K562 (cell line): ENCODE measurements at regions not wholly inside any gene's neighbourhood (a gene's known extent, or its start where the extent isn't known, plus 50 kb on each side); places are given as distances from the start of the nearest gene placed in this dataset.
A peak's percentile ranks its signal among the peaks of the same experiment; 100 is the strongest.

Experiments
- ATAC-seq: fragments of 200-7000 bp; cut with Tn5 transposase; 3 replicates; pipeline ENCODE4 v1.9.1; 2020; ENCODE audit warnings: moderate library complexity
- BruUV-seq: library from RNA; stranded (reverse); fragments of 400-500 nt; replicated peaks from 2 replicates; lab custom pipeline; 2021; lab: Mats Ljungman, UMichigan
- CTCF ChIA-PET: fragments of 300-600 bp; formaldehyde crosslinking; extraction: SDS; loops from one replicate; lab custom pipeline; 2021; ENCODE audit warnings: low intra/inter-chr PET ratio; lab: Yijun Ruan, JAX
- POLR2A ChIA-PET: fragments of 300-600, 350-650 bp; sonication (Branson Sonifier 250); formaldehyde crosslinking; extraction: SDS; loops from one replicate; lab custom pipeline; 2021; ENCODE audit warnings: antibody characterized with exemption, inconsistent platforms; lab: Yijun Ruan, JAX
- DNase-seq, 4 experiments: peaks; one replicate each; pipeline versions ENCODE4 v3.0.0 to v3.0.0-alpha.2; 2011 to 2018; ENCODE audit warnings: low spot score in 3 of 4, mixed read lengths in 3 of 4; ENCODE audit errors: extremely low read depth in 1 of 4
- FAIRE-seq: peaks from 2 replicates; lab custom pipeline; 2011; peaks lifted over from hg19 to GRCh38; lab: Jason Lieb, UNC
- H2AFZ ChIP-seq: 2 replicates; pipeline ENCODE4 v1.6.0; 2011; ENCODE audit warnings: low read depth, low read length, control low read depth, inconsistent platforms
- H3K27ac ChIP-seq: fragments of 200-600 bp; 3 replicates; pipeline ENCODE4 v1.8.0; 2011; ENCODE audit warnings: low read depth, mild to moderate bottlenecking, control low read depth, inconsistent platforms, low read length, moderate library complexity, mixed read lengths; ENCODE audit errors: extremely low read depth
- H3K27me3 ChIP-seq, 2 experiments: fragments of 300-600 bp in 1 of 2; 2 replicates in 1 of 2; 3 replicates in 1 of 2; pipeline versions ENCODE4 v1.6.0 to v1.8.0; 2011; ENCODE audit warnings: inconsistent platforms in 2 of 2, low read length in 2 of 2, mild to moderate bottlenecking in 1 of 2, mixed read lengths in 1 of 2, moderate library complexity in 1 of 2; ENCODE audit not compliant: control insufficient read depth in 2 of 2, insufficient read depth in 2 of 2
- H3K36me3 ChIP-seq: fragments of 300-600 bp; 3 replicates; pipeline ENCODE4 v1.8.0; 2011; ENCODE audit warnings: mild to moderate bottlenecking, low read length, inconsistent platforms; ENCODE audit not compliant: control insufficient read depth, insufficient read depth
- H3K4me1 ChIP-seq, 2 experiments: fragments of 200-600 bp in 1 of 2; replicated peaks in 1 of 2; 2 replicates in 1 of 2; 3 replicates in 1 of 2; pipeline versions ENCODE4 v1.5.1 to v1.8.0; 2011; ENCODE audit warnings: inconsistent platforms in 2 of 2, low read length in 2 of 2, mild to moderate bottlenecking in 1 of 2, mixed read lengths in 1 of 2, moderate library complexity in 1 of 2; ENCODE audit not compliant: control insufficient read depth in 2 of 2, insufficient read depth in 2 of 2
- H3K4me2 ChIP-seq: 2 replicates; pipeline ENCODE4 v1.6.1; 2011; ENCODE audit warnings: low read length, control low read depth, inconsistent platforms, mixed read lengths; ENCODE audit not compliant: insufficient read depth
- H3K4me3 ChIP-seq: fragments of 200-600 bp; sonication (generic), shearing (Covaris generic); 2 replicates; pipeline ENCODE4 v1.5.1; 2016; ENCODE audit warnings: control low read depth, inconsistent platforms
- H3K79me2 ChIP-seq: fragments of 200-600 bp; 3 replicates; pipeline ENCODE4 v1.8.0; 2011; ENCODE audit warnings: low read length, inconsistent platforms; ENCODE audit not compliant: control insufficient read depth, insufficient read depth
- H3K9ac ChIP-seq, 2 experiments: 2 replicates each; pipeline versions ENCODE4 v1.6.0 to v1.6.1; 2011; ENCODE audit warnings: low read depth in 2 of 2, low read length in 2 of 2, control low read depth in 1 of 2, inconsistent platforms in 1 of 2, mild to moderate bottlenecking in 1 of 2, mixed read lengths in 1 of 2; ENCODE audit not compliant: insufficient read depth in 1 of 2
- H3K9me1 ChIP-seq: one replicate; pipeline ENCODE4 v1.6.0; 2011; ENCODE audit warnings: inconsistent platforms, mild to moderate bottlenecking, low read length, moderate library complexity; ENCODE audit not compliant: control insufficient read depth, insufficient read depth
- H3K9me3 ChIP-seq: replicated peaks from 2 replicates; pipeline ENCODE4 v1.5.1; 2011; ENCODE audit warnings: low read depth, low read length, inconsistent platforms; ENCODE audit not compliant: control insufficient read depth, insufficient read depth
- H4K20me1 ChIP-seq: replicated peaks from 2 replicates; pipeline ENCODE4 v1.6.1; 2011; ENCODE audit warnings: low read length, inconsistent platforms, mixed read lengths; ENCODE audit not compliant: control insufficient read depth, insufficient read depth
- BRD9 ChIP-seq: fragments of 450-650 bp; IDR thresholded peaks from 2 replicates; pipeline ENCODE4 v1.6.1; 2018; ENCODE audit warnings: low read depth; ENCODE audit not compliant: partially characterized antibody
- CREBBP ChIP-seq: IDR thresholded peaks from one replicate; pipeline ENCODE4 v1.6.1; 2012; ENCODE audit warnings: low read depth, mild to moderate bottlenecking, control low read depth, inconsistent platforms, low read length
- ESRRB ChIP-seq: fragments of 250-450 bp; sonication (Bioruptor Pico); IDR thresholded peaks from 2 replicates; pipeline ENCODE4 v1.5.0; 2020; ENCODE audit warnings: mild to moderate bottlenecking, moderate library complexity, borderline replicate concordance
- ETV6 ChIP-seq, 3 experiments: fragments of 150-350 bp in 1 of 3; sonication (generic) in 1 of 3; formaldehyde crosslinking in 1 of 3; IDR thresholded peaks; 2 replicates each; pipeline versions ENCODE4 v1.6.1 to v1.8.0; 2014 to 2022; ENCODE audit warnings: borderline replicate concordance in 2 of 3, low read depth in 2 of 3, antibody characterized with exemption in 1 of 3, low read length in 1 of 3, mild to moderate bottlenecking in 1 of 3, missing genetic modification reagents in 1 of 3
- FOXA1 ChIP-seq: fragments of 450-650 bp; IDR thresholded peaks from 2 replicates; pipeline ENCODE4 v1.6.1; 2016; ENCODE audit warnings: mild to moderate bottlenecking, borderline replicate concordance
- KHSRP ChIP-seq: fragments of 450-650 bp; IDR thresholded peaks from 2 replicates; pipeline ENCODE4 v1.6.1; 2017
- MEIS2 ChIP-seq: fragments of 450-650 bp; IDR thresholded peaks from 2 replicates; pipeline ENCODE4 v1.6.1; 2014; ENCODE audit warnings: mild to moderate bottlenecking; ENCODE audit not compliant: partially characterized antibody
- NCOR1 ChIP-seq: fragments of 450-650 bp; IDR thresholded peaks from 2 replicates; pipeline ENCODE4 v1.6.1; 2016; ENCODE audit warnings: mild to moderate bottlenecking, moderate library complexity
- STAT5B ChIP-seq: fragments of 250-450 bp; sonication (Bioruptor Pico); IDR thresholded peaks from 2 replicates; pipeline ENCODE4 v1.8.0; 2021; ENCODE audit warnings: mild to moderate bottlenecking, inconsistent platforms
- TBP ChIP-seq: optimal IDR thresholded peaks from 2 replicates; pipeline ENCODE3; 2011; ENCODE audit warnings: low read depth, low read length, improper control_type of control experiment
- TOE1 ChIP-seq, 2 experiments: fragments of 450-650 bp in 1 of 2; sonication (generic) in 1 of 2; formaldehyde crosslinking in 1 of 2; IDR thresholded peaks; 2 replicates each; pipeline versions ENCODE4 v1.7.1 to v1.8.0; 2016 to 2022; ENCODE audit warnings: borderline replicate concordance in 2 of 2, mild to moderate bottlenecking in 2 of 2, antibody characterized with exemption in 1 of 2, inconsistent platforms in 1 of 2, low read depth in 1 of 2, missing genetic modification reagents in 1 of 2, moderate library complexity in 1 of 2
- ZNF174 ChIP-seq: fragments of 250-450 bp; sonication (Bioruptor Pico); IDR thresholded peaks from 2 replicates; pipeline ENCODE4 v1.4.0; 2020; ENCODE audit warnings: mild to moderate bottlenecking
- ZNF668 ChIP-seq: fragments of 250-450 bp; sonication (Bioruptor Pico); IDR thresholded peaks from 2 replicates; pipeline ENCODE4 v1.8.0; 2022; ENCODE audit warnings: mild to moderate bottlenecking, inconsistent platforms
- WGBS: fragments of 100-300 bp; shearing (Covaris generic); methylation state at CpG from one replicate; pipeline ENCODE4 v1.1.6; 2016; ENCODE audit warnings: low coverage, mixed read lengths; ENCODE audit not compliant: insufficient coverage; ENCODE audit errors: missing lambda C conversion rate; 5-methylcytosine and 5-hydroxymethylcytosine counted together
- in situ Hi-C: fragments of 300-500 bp; cut with MboI; formaldehyde crosslinking; loops from 4 replicates; pipeline ENCODE4 v1.15.0; 2018; ENCODE audit warnings: inconsistent platforms, mixed read lengths
- intact Hi-C: fragments of 100-400 bp; cut with micrococcal nuclease; formaldehyde crosslinking; loops from 2 replicates; pipeline ENCODE4 v1.14.2; 2022
- TF ChIP-seq, protein P1 (sequence below): fragments of 450-650 bp; IDR thresholded peaks from 2 replicates; pipeline ENCODE4 v1.6.1; 2016; ENCODE audit warnings: missing biosample characterization, missing genetic modification characterization
- TF ChIP-seq, protein P2 (sequence below), 2 experiments: fragments of 450-650 bp; IDR thresholded peaks; 2 replicates each; pipeline ENCODE4 v1.6.1; 2016

DNA sequence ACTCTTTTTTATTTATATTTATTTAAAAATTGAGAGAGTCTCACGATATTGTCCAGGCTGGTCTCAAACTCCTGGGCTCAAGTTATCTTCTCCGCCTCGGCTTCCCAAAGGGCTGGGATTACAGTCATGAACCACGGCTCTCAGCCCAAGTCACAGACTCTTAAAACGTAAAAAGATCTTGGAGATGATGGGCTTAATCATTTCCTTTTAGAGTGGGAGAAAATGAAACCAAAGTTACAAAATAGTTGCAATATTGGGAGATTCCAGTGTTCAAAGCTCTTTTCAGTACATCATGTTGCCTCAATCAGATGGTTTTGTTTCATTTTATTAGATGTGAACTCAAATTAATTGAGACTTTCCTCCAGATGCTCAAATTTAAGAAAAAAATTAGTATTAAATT is 151.4 kb upstream of the XPO1 start:
- FAIRE-seq (no peak), ATAC-seq (no peak), DNase-seq (no peak)
- Histone ChIP-seq H3K36me3 (no peaks in the 10 kb centered on the region), H3K4me2 (no peak overlapping the region), H3K4me3 (no peak overlapping the region), H4K20me1 (no peaks in the 10 kb centered on the region), H3K79me2 (no peaks in the 10 kb centered on the region), H3K27me3 (no peaks in the 10 kb centered on the region), H3K9ac (no peak overlapping the region), H2AFZ (peak overlapping the region; percentile 67), H3K9me1 (no peaks in the 10 kb centered on the region), H3K27ac (no peak overlapping the region), H3K9me3 (no peaks in the 10 kb centered on the region), H3K4me1 (peaks cover 4 to 5% of the 10 kb centered on the region in 2 experiments; a peak in 4 of 5 replicates)
- intact Hi-C loops (no loop called here), in situ Hi-C loops (no loop called here)
- WGBS = 41% methylated on average over 5 of the region's 5 CpGs
- POLR2A ChIA-PET = interaction anchor here (1.8 kb wide), 1 partner anchor 10 kb away, joined by 5 read pairs; no protein-coding TSS in a partner anchor
- no TSS peak for BruUV-seq
- no peak for TF ChIP-seq MEIS2
- no peak for TF ChIP-seq TOE1 (IDR thresholded peaks at IDR 0.05; ENCODE audit: borderline replicate concordance)
- TF ChIP-seq TOE1 (CRISPR knock-in tag; IDR thresholded peaks at IDR 0.05; ENCODE audit: borderline replicate concordance, low read depth) = no peak
- TF ChIP-seq CREBBP = no peak
- TF ChIP-seq, protein P1, sequence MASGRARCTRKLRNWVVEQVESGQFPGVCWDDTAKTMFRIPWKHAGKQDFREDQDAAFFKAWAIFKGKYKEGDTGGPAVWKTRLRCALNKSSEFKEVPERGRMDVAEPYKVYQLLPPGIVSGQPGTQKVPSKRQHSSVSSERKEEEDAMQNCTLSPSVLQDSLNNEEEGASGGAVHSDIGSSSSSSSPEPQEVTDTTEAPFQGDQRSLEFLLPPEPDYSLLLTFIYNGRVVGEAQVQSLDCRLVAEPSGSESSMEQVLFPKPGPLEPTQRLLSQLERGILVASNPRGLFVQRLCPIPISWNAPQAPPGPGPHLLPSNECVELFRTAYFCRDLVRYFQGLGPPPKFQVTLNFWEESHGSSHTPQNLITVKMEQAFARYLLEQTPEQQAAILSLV (tag) = no peak
- no peak for TF ChIP-seq FOXA1
- TF ChIP-seq NCOR1 = no peak
- TF ChIP-seq ZNF174 (CRISPR knock-in tag) = no peak
- no peak for TF ChIP-seq KHSRP
- TF ChIP-seq TBP = no peak
- no peak for TF ChIP-seq STAT5B (CRISPR knock-in tag)
- no peak for TF ChIP-seq BRD9
- no peak for TF ChIP-seq ETV6 (IDR thresholded peaks at IDR 0.05; ENCODE audit: borderline replicate concordance in 1 of 2, low read depth in 2 of 2, low read length in 1 of 2)
- no peak for TF ChIP-seq ETV6 (CRISPR knock-in tag; IDR thresholded peaks at IDR 0.05; ENCODE audit: borderline replicate concordance)
- TF ChIP-seq, protein P2, sequence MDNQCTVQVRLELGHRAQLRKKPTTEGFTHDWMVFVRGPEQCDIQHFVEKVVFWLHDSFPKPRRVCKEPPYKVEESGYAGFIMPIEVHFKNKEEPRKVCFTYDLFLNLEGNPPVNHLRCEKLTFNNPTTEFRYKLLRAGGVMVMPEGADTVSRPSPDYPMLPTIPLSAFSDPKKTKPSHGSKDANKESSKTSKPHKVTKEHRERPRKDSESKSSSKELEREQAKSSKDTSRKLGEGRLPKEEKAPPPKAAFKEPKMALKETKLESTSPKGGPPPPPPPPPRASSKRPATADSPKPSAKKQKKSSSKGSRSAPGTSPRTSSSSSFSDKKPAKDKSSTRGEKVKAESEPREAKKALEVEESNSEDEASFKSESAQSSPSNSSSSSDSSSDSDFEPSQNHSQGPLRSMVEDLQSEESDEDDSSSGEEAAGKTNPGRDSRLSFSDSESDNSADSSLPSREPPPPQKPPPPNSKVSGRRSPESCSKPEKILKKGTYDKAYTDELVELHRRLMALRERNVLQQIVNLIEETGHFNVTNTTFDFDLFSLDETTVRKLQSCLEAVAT (IDR thresholded peaks at IDR 0.05) = no peak
- TF ChIP-seq ESRRB = no peak
- no peak for TF ChIP-seq ZNF668 (CRISPR knock-in tag)
- CTCF ChIA-PET = no interaction called here
